Tibial nerve (tissue), 4 donors: ENCODE measurements at regions not wholly inside any gene's neighbourhood (a gene's known extent, or its start where the extent isn't known, plus 50 kb on each side); places are given as distances from the start of the nearest gene placed in this dataset.

Experiments
- DNase-seq, 2 donors: peaks; one replicate each; pipeline ENCODE4 v3.0.0-alpha.2; 2019; ENCODE audit warnings: low spot score in 2 of 2
- H3K27ac ChIP-seq, 4 donors: fragments of 200-600 bp; sonication (generic) in 3 of 4; one replicate each; pipeline ENCODE4 v1.5.1; 2017 to 2019; ENCODE audit warnings: mild to moderate bottlenecking in 1 of 4
- H3K27me3 ChIP-seq, 2 donors: fragments of 200-600 bp; sonication (generic) in 1 of 2; one replicate each; pipeline versions ENCODE4 v1.5.1 to v1.6.0; 2017 to 2019
- H3K36me3 ChIP-seq, 3 donors: fragments of 200-600 bp; sonication (generic); one replicate each; pipeline ENCODE4 v1.5.1; 2018 to 2019
- H3K4me1 ChIP-seq, 4 donors: fragments of 200-600 bp; sonication (generic) in 3 of 4; one replicate each; pipeline ENCODE4 v1.5.1; 2017 to 2019
- H3K4me3 ChIP-seq, 4 donors: fragments of 200-600 bp; sonication (generic) in 3 of 4; one replicate each; pipeline ENCODE4 v1.5.1; 2017 to 2019; ENCODE audit warnings: mild to moderate bottlenecking in 1 of 4, moderate library complexity in 1 of 4
- H3K9me3 ChIP-seq, 4 donors: fragments of 200-600 bp; sonication (generic) in 3 of 4; one replicate each; pipeline ENCODE4 v1.5.1; 2017 to 2019
- EP300 ChIP-seq, 2 donors: sonication (generic); formaldehyde crosslinking; IDR thresholded peaks; one replicate each; pipeline ENCODE4 v1.6.1; 2017; ENCODE audit warnings: antibody characterized with exemption in 2 of 2, mild to moderate bottlenecking in 1 of 2
- POLR2A ChIP-seq, 2 donors: fragments of 450-650 bp; IDR thresholded peaks; one replicate each; pipeline ENCODE4 v1.6.1; 2017; ENCODE audit warnings: antibody characterized with exemption in 2 of 2, mild to moderate bottlenecking in 2 of 2, moderate library complexity in 2 of 2
- WGBS, 2 donors: methylation state at CpG; one replicate each; pipeline ENCODE4 v1.1.5; 2018; 5-methylcytosine and 5-hydroxymethylcytosine counted together
- TF ChIP-seq, protein P1 (sequence below), 5 experiments: fragments of 200-600 bp in 3 of 5; fragments of 450-650 bp in 2 of 5; sonication (generic) in 3 of 5; IDR thresholded peaks; one replicate each; pipeline ENCODE4 v1.5.1; 2016 to 2019; ENCODE audit warnings: antibody characterized with exemption in 5 of 5, mild to moderate bottlenecking in 3 of 5, moderate library complexity in 2 of 5

DNA sequence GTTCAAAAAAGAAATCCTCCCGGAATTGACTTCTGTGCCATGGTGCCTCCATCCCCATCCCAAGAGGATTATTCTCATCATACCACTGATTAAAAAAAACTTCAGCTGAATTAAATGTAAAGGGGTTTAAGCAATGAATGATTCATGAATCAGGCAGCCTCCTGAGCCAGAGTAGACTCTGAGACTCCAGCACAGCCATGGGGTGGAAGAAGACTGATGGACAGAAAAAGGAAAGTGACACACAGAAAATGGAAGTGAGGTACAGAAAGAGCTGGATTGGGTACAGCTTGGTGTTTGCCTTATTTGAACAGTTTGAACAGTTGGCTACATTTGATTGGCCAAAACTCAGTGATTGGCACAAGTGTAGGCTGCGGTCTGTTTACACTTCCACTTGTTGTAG is 224.8 kb upstream of the ATP10A start:
- peaks cover 0 to 8% (median 0%) of the 10 kb centered on the region in 4 donors for H3K4me1 ChIP-seq
- H3K27ac ChIP-seq, result no peak overlapping the region
- H3K9me3 ChIP-seq, result no peaks in the 10 kb centered on the region
- 85 to 98% methylated on average over 2 of the region's 2 CpGs for WGBS, 2 donors
- TF ChIP-seq POLR2A (IDR thresholded peaks at IDR 0.05), result no peak
- TF ChIP-seq, protein P1, sequence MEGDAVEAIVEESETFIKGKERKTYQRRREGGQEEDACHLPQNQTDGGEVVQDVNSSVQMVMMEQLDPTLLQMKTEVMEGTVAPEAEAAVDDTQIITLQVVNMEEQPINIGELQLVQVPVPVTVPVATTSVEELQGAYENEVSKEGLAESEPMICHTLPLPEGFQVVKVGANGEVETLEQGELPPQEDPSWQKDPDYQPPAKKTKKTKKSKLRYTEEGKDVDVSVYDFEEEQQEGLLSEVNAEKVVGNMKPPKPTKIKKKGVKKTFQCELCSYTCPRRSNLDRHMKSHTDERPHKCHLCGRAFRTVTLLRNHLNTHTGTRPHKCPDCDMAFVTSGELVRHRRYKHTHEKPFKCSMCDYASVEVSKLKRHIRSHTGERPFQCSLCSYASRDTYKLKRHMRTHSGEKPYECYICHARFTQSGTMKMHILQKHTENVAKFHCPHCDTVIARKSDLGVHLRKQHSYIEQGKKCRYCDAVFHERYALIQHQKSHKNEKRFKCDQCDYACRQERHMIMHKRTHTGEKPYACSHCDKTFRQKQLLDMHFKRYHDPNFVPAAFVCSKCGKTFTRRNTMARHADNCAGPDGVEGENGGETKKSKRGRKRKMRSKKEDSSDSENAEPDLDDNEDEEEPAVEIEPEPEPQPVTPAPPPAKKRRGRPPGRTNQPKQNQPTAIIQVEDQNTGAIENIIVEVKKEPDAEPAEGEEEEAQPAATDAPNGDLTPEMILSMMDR (IDR thresholded peaks at IDR 0.05), result no peak
- no peak for TF ChIP-seq EP300 (IDR thresholded peaks at IDR 0.05)
- H3K27me3 ChIP-seq, result no peaks in the 10 kb centered on the region
- DNase-seq, result no peak
- no peaks in the 10 kb centered on the region for H3K36me3 ChIP-seq
- H3K4me3 ChIP-seq, result no peak overlapping the region

DNA sequence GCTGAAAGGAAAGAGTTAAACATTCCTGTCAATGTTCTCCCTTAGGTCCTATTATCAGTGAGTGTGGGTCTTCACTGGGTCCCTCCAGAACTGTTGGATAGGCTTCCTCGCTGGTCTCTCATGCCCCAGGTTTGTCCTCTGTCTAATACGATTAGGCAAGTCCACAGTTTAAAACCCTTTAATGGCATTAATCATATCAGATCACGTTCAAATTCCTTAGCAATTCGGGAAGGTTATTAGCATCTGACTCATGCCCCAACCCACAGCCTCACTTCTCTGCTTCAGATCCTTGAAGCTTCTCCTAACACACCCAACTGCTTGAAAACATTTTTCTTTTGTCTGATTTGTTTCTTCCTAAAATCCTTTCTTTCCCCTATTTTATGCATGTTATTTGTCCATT is 224.3 kb upstream of the ATP10A start:
- TF ChIP-seq, protein P1 (IDR thresholded peaks at IDR 0.05), result no peak
- TF ChIP-seq POLR2A (IDR thresholded peaks at IDR 0.05), result no peak
- TF ChIP-seq EP300 (IDR thresholded peaks at IDR 0.05), result no peak
- no peaks in the 10 kb centered on the region for H3K36me3 ChIP-seq
- H3K9me3 ChIP-seq, result no peaks in the 10 kb centered on the region
- H3K27ac ChIP-seq, result no peak overlapping the region
- no peak overlapping the region for H3K4me3 ChIP-seq
- peaks cover 0 to 11% (median 0%) of the 10 kb centered on the region in 4 donors for H3K4me1 ChIP-seq
- 60 to 61% methylated on average over 4 of the region's 4 CpGs for WGBS, 2 donors
- no peak for DNase-seq
- no peaks in the 10 kb centered on the region for H3K27me3 ChIP-seq

GRCh38 chr15:26084771-26085170 is 221.6 kb upstream of the ATP10A start:
- Histone ChIP-seq H3K4me1 (peaks cover 0 to 18% (median 0%) of the 10 kb centered on the region in 4 donors), H3K36me3 (no peaks in the 10 kb centered on the region), H3K27ac (no peak overlapping the region), H3K27me3 (no peaks in the 10 kb centered on the region), H3K9me3 (no peaks in the 10 kb centered on the region), H3K4me3 (no peak overlapping the region)
- no peak for TF ChIP-seq EP300 (IDR thresholded peaks at IDR 0.05)
- no peak for TF ChIP-seq POLR2A (IDR thresholded peaks at IDR 0.05)
- TF ChIP-seq, protein P1 (IDR thresholded peaks at IDR 0.05), result no peak
- no peak for DNase-seq
- WGBS, 2 donors, result 91 to 97% methylated on average over 8 of the region's 8 CpGs

- no peak for DNase-seq
- Histone ChIP-seq H3K27ac (no peak overlapping the region), H3K9me3 (no peaks in the 10 kb centered on the region), H3K4me3 (no peak overlapping the region), H3K4me1 (peaks cover 0 to 18% (median 0%) of the 10 kb centered on the region in 4 donors), H3K27me3 (no peaks in the 10 kb centered on the region), H3K36me3 (no peaks in the 10 kb centered on the region)
- 37 to 46% methylated on average over 2 of the region's 2 CpGs for WGBS, 2 donors
- TF ChIP-seq, protein P1 (IDR thresholded peaks at IDR 0.05), result no peak
- TF ChIP-seq EP300 (IDR thresholded peaks at IDR 0.05) (no peak), POLR2A (IDR thresholded peaks at IDR 0.05) (no peak)
Measured at GRCh38 chr15:26083896-26084295, 220.8 kb upstream of the ATP10A start.

DNA sequence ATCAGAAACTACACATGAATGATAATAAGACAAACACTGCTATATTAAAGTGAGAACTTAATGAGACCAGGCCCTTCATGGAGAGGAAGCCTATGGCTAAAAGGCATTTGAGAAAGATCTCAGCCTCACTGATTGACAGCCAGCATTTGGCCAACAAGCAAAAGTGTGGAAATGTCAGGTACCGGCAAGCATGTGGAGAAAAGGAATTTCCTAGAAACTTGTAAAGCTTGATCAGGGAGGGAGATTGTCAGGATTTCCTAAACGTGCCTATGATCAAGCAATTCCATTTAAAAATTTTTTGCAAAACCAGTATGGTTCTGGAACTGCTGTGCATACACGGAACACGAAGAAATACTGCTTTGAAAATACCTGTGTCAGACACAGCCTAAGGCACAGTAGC is 220.3 kb upstream of the ATP10A start:
- no peak for DNase-seq
- Histone ChIP-seq H3K4me1 (peaks cover 0 to 18% (median 0%) of the 10 kb centered on the region in 4 donors), H3K36me3 (no peaks in the 10 kb centered on the region), H3K27me3 (no peaks in the 10 kb centered on the region), H3K27ac (peak overlapping the region in 2 of 4 donors; percentile 91 to 93), H3K4me3 (no peak overlapping the region), H3K9me3 (no peaks in the 10 kb centered on the region)
- 86 to 89% methylated on average over 4 of the region's 4 CpGs for WGBS, 2 donors
- TF ChIP-seq, protein P1 (IDR thresholded peaks at IDR 0.05), result no peak
- no peak for TF ChIP-seq POLR2A (IDR thresholded peaks at IDR 0.05)
- TF ChIP-seq EP300 (IDR thresholded peaks at IDR 0.05), result no peak
